ENCODE measurements at regions not wholly inside any gene's neighbourhood (a gene's known extent, or its start where the extent isn't known, plus 50 kb on each side); places are given as distances from the start of the nearest gene placed in this dataset.

GRCh38 chr16:73915935-73916334 lies 380.7 kb upstream of the PSMD7 start:
- ChIA-PET CTCF (no interaction called here), POLR2A (no interaction called here)
- H3K27ac ChIP-seq (ENCODE audit: low read length) = no peak overlapping the region
- ATAC-seq = no peak
- H3K4me3 ChIP-seq (ENCODE audit: low read depth in 2 of 2, low read length in 2 of 2) = no peak overlapping the region
- no peak for DNase-seq (ENCODE audit: low read depth, low spot score)
- in situ Hi-C loops (cut with HindIII; ENCODE audit: low pct_unique_long_range_greater_than_20kb, low sequenced_read_pairs) (no loop called here), intact Hi-C loops (cut with micrococcal nuclease; ENCODE audit: unreplicated experiment) (no loop called here)
- no peaks in the 10 kb centered on the region for H3K27me3 ChIP-seq (ENCODE audit: control insufficient read depth, insufficient read depth, low read length)
- H3K36me3 ChIP-seq (ENCODE audit: control insufficient read depth, insufficient read depth, low read length) = no peaks in the 10 kb centered on the region
- H3K4me1 ChIP-seq (ENCODE audit: control insufficient read depth, insufficient read depth, low read length) = no peaks in the 10 kb centered on the region
- TF ChIP-seq CTCF (IDR thresholded peaks at IDR 0.05) = no peak
- no peak for TF ChIP-seq POLR2AphosphoS5 (IDR thresholded peaks at IDR 0.05; ENCODE audit: low read depth, low read length)
- no peak for TF ChIP-seq SIN3A (IDR thresholded peaks at IDR 0.05; ENCODE audit: borderline replicate concordance, insufficient read depth, low read depth, low read length)
- TF ChIP-seq TCF7L2 (IDR thresholded peaks at IDR 0.05; ENCODE audit: low read depth, low read length) = no peak
- no peak for TF ChIP-seq REST (IDR thresholded peaks at IDR 0.05; ENCODE audit: insufficient read depth in 1 of 2, low read depth in 2 of 2, low read length in 1 of 2)
- H3K9me3 ChIP-seq (ENCODE audit: control insufficient read depth, insufficient read depth, low read depth, low read length) = no peaks in the 10 kb centered on the region
- no TSS peak for BruUV-seq (replicated peaks)

- TF ChIP-seq SIN3A (IDR thresholded peaks at IDR 0.05; ENCODE audit: borderline replicate concordance, insufficient read depth, low read depth, low read length) (no peak), POLR2AphosphoS5 (IDR thresholded peaks at IDR 0.05; ENCODE audit: low read depth, low read length) (no peak), CTCF (IDR thresholded peaks at IDR 0.05) (no peak), TCF7L2 (IDR thresholded peaks at IDR 0.05; ENCODE audit: low read depth, low read length) (no peak), REST (IDR thresholded peaks at IDR 0.05; ENCODE audit: insufficient read depth in 1 of 2, low read depth in 2 of 2, low read length in 1 of 2) (no peak)
- intact Hi-C loops (cut with micrococcal nuclease; ENCODE audit: unreplicated experiment) = no loop called here
- Histone ChIP-seq H3K4me3 (ENCODE audit: low read depth in 2 of 2, low read length in 2 of 2) (no peak overlapping the region), H3K27ac (ENCODE audit: low read length) (no peak overlapping the region), H3K9me3 (ENCODE audit: control insufficient read depth, insufficient read depth, low read depth, low read length) (no peaks in the 10 kb centered on the region), H3K27me3 (ENCODE audit: control insufficient read depth, insufficient read depth, low read length) (no peaks in the 10 kb centered on the region), H3K36me3 (ENCODE audit: control insufficient read depth, insufficient read depth, low read length) (no peaks in the 10 kb centered on the region), H3K4me1 (ENCODE audit: control insufficient read depth, insufficient read depth, low read length) (no peaks in the 10 kb centered on the region)
- ATAC-seq (no peak), DNase-seq (ENCODE audit: low read depth, low spot score) (no peak)
- no TSS peak for BruUV-seq (replicated peaks)
- in situ Hi-C loops (cut with HindIII; ENCODE audit: low pct_unique_long_range_greater_than_20kb, low sequenced_read_pairs) = no loop called here
- CTCF ChIA-PET = no interaction called here
- POLR2A ChIA-PET = no interaction called here
Measured at GRCh38 chr16:73915140-73915539, 381.5 kb upstream of the PSMD7 start.

Data from Panc1 (cell line).